B cell (primary cell): ENCODE measurements at regions not wholly inside any gene's neighbourhood (a gene's known extent, or its start where the extent isn't known, plus 50 kb on each side); places are given as distances from the start of the nearest gene placed in this dataset.

ENCODE experiments used
- ATAC-seq: fragments of 200-7000 bp; cut with Tn5 transposase; one replicate; pipeline ENCODE4 v1.10.0; 2021; ENCODE audit warnings: low read depth, mild to moderate bottlenecking, moderate number of reproducible peaks, moderate library complexity
- CTCF ChIA-PET: fragments of 350-600 bp; sonication (Branson Sonifier 250); formaldehyde crosslinking; loops from one replicate; lab custom pipeline; 2021; ENCODE audit warnings: antibody characterized with exemption, inconsistent platforms; lab: Charles Lee
- POLR2A ChIA-PET: fragments of 350-600 bp; sonication (Branson Sonifier 250); formaldehyde crosslinking; loops from one replicate; lab custom pipeline; 2021; ENCODE audit warnings: antibody characterized with exemption; lab: Charles Lee
- DNase-seq: peaks from one replicate; pipeline ENCODE4 v3.0.0; 2013
- H2AFZ ChIP-seq: 2 replicates; pipeline ENCODE4 v1.6.1; 2012; ENCODE audit warnings: mild to moderate bottlenecking, low read depth, low read length; ENCODE audit not compliant: insufficient read depth, poor library complexity, severe bottlenecking
- H3K27ac ChIP-seq, 2 donors: 1 replicate in 1 of 2; 2 replicates in 1 of 2; pipeline ENCODE4 v1.5.1; 2012 to 2013; ENCODE audit warnings: low read length in 2 of 2, mild to moderate bottlenecking in 2 of 2, moderate library complexity in 1 of 2
- H3K27me3 ChIP-seq, 4 experiments: fragments of 200-600 bp in 1 of 4; sonication (generic) in 1 of 4; replicated peaks in 1 of 4; 1 replicate in 2 of 4; 2 replicates in 2 of 4; pipeline versions ENCODE4 v1.6.1 to v1.7.0; 2013 to 2016; ENCODE audit warnings: low read length in 3 of 4, mild to moderate bottlenecking in 2 of 4, mixed read lengths in 1 of 4, moderate library complexity in 1 of 4; ENCODE audit not compliant: insufficient read depth in 4 of 4, control insufficient read depth in 3 of 4; ENCODE audit errors: control extremely low read depth in 1 of 4
- H3K36me3 ChIP-seq, 2 experiments: replicated peaks in 1 of 2; 1 replicate in 1 of 2; 2 replicates in 1 of 2; pipeline versions ENCODE4 v1.6.1 to v1.7.1; 2013; ENCODE audit warnings: low read length in 1 of 2; ENCODE audit not compliant: insufficient read depth in 2 of 2, control insufficient read depth in 1 of 2; ENCODE audit errors: control extremely low read depth in 1 of 2, extremely low read depth in 1 of 2
- H3K4me1 ChIP-seq, 2 donors: fragments of 200-600 bp in 1 of 2; sonication (generic) in 1 of 2; 1 replicate in 1 of 2; 2 replicates in 1 of 2; pipeline versions ENCODE4 v1.5.1 to v1.6.1; 2013 to 2017; ENCODE audit warnings: low read length in 2 of 2; ENCODE audit not compliant: control insufficient read depth in 2 of 2, insufficient read depth in 2 of 2
- H3K4me2 ChIP-seq: replicated peaks from 2 replicates; pipeline ENCODE3; 2012; ENCODE audit warnings: mild to moderate bottlenecking, low read depth, low read length; ENCODE audit not compliant: poor library complexity, severe bottlenecking
- H3K4me3 ChIP-seq, 5 experiments: fragments of 200-600 bp in 1 of 5; sonication (generic) in 1 of 5; 1 replicate in 3 of 5; 2 replicates in 2 of 5; pipeline versions ENCODE4 v1.5.1 to v1.7.0; 2011 to 2016; ENCODE audit warnings: low read length in 4 of 5, mild to moderate bottlenecking in 4 of 5, low read depth in 2 of 5, control low read depth in 1 of 5, moderate library complexity in 1 of 5; ENCODE audit not compliant: insufficient read depth in 1 of 5; ENCODE audit errors: control extremely low read depth in 1 of 5, extremely low read depth in 1 of 5
- H3K79me2 ChIP-seq: fragments of 200-600 bp; sonication (generic); one replicate; pipeline ENCODE4 v1.6.0; 2016; ENCODE audit warnings: low read length; ENCODE audit not compliant: control insufficient read depth, insufficient read depth
- H3K9ac ChIP-seq: fragments of 200-600 bp; sonication (generic); 2 replicates; pipeline ENCODE4 v1.6.1; 2017; ENCODE audit warnings: mild to moderate bottlenecking, low read length, moderate library complexity
- H3K9me3 ChIP-seq, 3 donors: one replicate each; pipeline versions ENCODE4 v1.6.1 to v1.7.1; 2013; ENCODE audit warnings: low read length in 2 of 3; ENCODE audit not compliant: control insufficient read depth in 2 of 3, insufficient read depth in 1 of 3; ENCODE audit errors: control extremely low read depth in 1 of 3
- H4K20me1 ChIP-seq: 2 replicates; pipeline ENCODE4 v1.6.0; 2012; ENCODE audit warnings: mild to moderate bottlenecking, low read length; ENCODE audit not compliant: insufficient read depth, control insufficient read depth, poor library complexity, severe bottlenecking
- H3K27ac Mint-ChIP-seq: one replicate; pipeline ENCODE4 v1.8.0; 2021; ENCODE audit warnings: mixed read lengths
- H3K27me3 Mint-ChIP-seq: one replicate; pipeline ENCODE4 v1.8.0; 2021; ENCODE audit warnings: mixed read lengths
- H3K4me1 Mint-ChIP-seq: one replicate; pipeline ENCODE4 v1.8.0; 2021; ENCODE audit warnings: mixed read lengths
- H3K4me3 Mint-ChIP-seq: one replicate; pipeline ENCODE4 v1.8.0; 2021; ENCODE audit warnings: mixed read lengths
- H3K9me3 Mint-ChIP-seq: one replicate; pipeline ENCODE4 v1.8.0; 2022; ENCODE audit warnings: mixed read lengths; ENCODE audit not compliant: insufficient read depth
- EZH2 ChIP-seq: IDR thresholded peaks from 2 replicates; pipeline ENCODE4 v1.6.1; 2012; ENCODE audit warnings: borderline replicate concordance, low read depth, mild to moderate bottlenecking, moderate library complexity, low read length; ENCODE audit not compliant: insufficient read depth, poor library complexity, severe bottlenecking
- WGBS: methylation state at CpG from one replicate; pipeline ENCODE4 v1.1.5; 2013; ENCODE audit warnings: missing lambda C conversion rate; ENCODE audit not compliant: insufficient coverage; 5-methylcytosine and 5-hydroxymethylcytosine counted together
- intact Hi-C: fragments of 100-400 bp; cut with micrococcal nuclease; formaldehyde crosslinking; loops from one replicate; pipeline ENCODE4 v1.10.0; 2022
- TF ChIP-seq, protein P1 (sequence below): fragments of 200-600 bp; IDR thresholded peaks from one replicate; pipeline ENCODE4 v1.8.0; 2022; ENCODE audit warnings: antibody characterized with exemption, mild to moderate bottlenecking

- intact Hi-C loops: no loop called here
- no peak overlapping the region for H2AFZ ChIP-seq
- H3K4me2 ChIP-seq: no peak overlapping the region
- no peaks in the 10 kb centered on the region for H3K79me2 ChIP-seq
- no peak overlapping the region for H3K27ac ChIP-seq
- peaks cover 0 to 16% (median 4%) of the 10 kb centered on the region in 4 experiments for H3K27me3 ChIP-seq
- H3K4me3 ChIP-seq: no peak overlapping the region
- H3K27ac Mint-ChIP-seq: no peak overlapping the region
- no peak overlapping the region for H3K4me3 Mint-ChIP-seq
- DNase-seq: no peak
- TF ChIP-seq, protein P1, sequence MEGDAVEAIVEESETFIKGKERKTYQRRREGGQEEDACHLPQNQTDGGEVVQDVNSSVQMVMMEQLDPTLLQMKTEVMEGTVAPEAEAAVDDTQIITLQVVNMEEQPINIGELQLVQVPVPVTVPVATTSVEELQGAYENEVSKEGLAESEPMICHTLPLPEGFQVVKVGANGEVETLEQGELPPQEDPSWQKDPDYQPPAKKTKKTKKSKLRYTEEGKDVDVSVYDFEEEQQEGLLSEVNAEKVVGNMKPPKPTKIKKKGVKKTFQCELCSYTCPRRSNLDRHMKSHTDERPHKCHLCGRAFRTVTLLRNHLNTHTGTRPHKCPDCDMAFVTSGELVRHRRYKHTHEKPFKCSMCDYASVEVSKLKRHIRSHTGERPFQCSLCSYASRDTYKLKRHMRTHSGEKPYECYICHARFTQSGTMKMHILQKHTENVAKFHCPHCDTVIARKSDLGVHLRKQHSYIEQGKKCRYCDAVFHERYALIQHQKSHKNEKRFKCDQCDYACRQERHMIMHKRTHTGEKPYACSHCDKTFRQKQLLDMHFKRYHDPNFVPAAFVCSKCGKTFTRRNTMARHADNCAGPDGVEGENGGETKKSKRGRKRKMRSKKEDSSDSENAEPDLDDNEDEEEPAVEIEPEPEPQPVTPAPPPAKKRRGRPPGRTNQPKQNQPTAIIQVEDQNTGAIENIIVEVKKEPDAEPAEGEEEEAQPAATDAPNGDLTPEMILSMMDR: no peak
- no peak for TF ChIP-seq EZH2
- no peaks in the 10 kb centered on the region for H3K9me3 ChIP-seq
- ChIA-PET POLR2A (no interaction called here), CTCF (no interaction called here)
- no peak overlapping the region for H3K9ac ChIP-seq
- H3K36me3 ChIP-seq: no peaks in the 10 kb centered on the region
- no peaks in the 10 kb centered on the region for H3K9me3 Mint-ChIP-seq
- ATAC-seq: no peak
- peaks cover 27% of the 10 kb centered on the region for H3K27me3 Mint-ChIP-seq
- H3K4me1 ChIP-seq: peaks cover 0 to 3% of the 10 kb centered on the region in 2 donors
- H4K20me1 ChIP-seq: no peaks in the 10 kb centered on the region
- WGBS: no CpG with 5 or more reads among the region's 4 CpGs
- H3K4me1 Mint-ChIP-seq: no peaks in the 10 kb centered on the region
Measured at GRCh38 chr6:138570725-138571029, 71.4 kb upstream of the NHSL1 start.

DNA sequence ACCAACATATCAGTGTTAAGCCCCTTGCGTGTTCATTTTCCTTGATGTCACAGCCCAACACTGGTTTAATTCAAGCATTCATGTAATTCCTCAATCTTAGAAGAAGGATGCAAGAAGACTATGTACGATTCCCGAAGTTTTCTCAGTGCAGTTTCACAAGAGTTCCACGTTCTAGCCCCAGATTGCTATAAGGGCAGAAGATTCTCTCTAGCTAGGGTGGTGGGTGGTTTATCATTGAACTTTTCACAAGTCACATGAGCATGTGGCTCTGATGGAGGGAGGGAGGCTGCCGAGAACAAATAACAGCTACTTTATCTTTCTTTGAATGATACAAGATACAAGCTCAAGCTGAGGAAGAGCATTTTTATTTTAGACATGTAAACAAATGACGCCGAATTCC lies 71.9 kb upstream of the NHSL1 start:
- Histone ChIP-seq H3K4me3 (no peak overlapping the region), H3K36me3 (no peaks in the 10 kb centered on the region), H4K20me1 (no peaks in the 10 kb centered on the region), H3K4me2 (no peak overlapping the region), H3K27me3 (peaks cover 0 to 16% (median 4%) of the 10 kb centered on the region in 4 experiments), H3K4me1 (peaks cover 0 to 3% of the 10 kb centered on the region in 2 donors), H3K79me2 (no peaks in the 10 kb centered on the region), H3K9ac (no peak overlapping the region), H2AFZ (no peak overlapping the region), H3K9me3 (no peaks in the 10 kb centered on the region), H3K27ac (no peak overlapping the region)
- WGBS: 100% methylated on average over 1 of the region's 7 CpGs
- ChIA-PET POLR2A (no interaction called here), CTCF (no interaction called here)
- no peaks in the 10 kb centered on the region for H3K9me3 Mint-ChIP-seq
- H3K4me3 Mint-ChIP-seq: no peak overlapping the region
- TF ChIP-seq EZH2: no peak
- TF ChIP-seq, protein P1: no peak
- no peaks in the 10 kb centered on the region for H3K4me1 Mint-ChIP-seq
- ATAC-seq: no peak
- intact Hi-C loops: no loop called here
- H3K27me3 Mint-ChIP-seq: peaks cover 27% of the 10 kb centered on the region
- no peak for DNase-seq
- no peak overlapping the region for H3K27ac Mint-ChIP-seq
